GM18519 (cell line): ENCODE measurements at regions not wholly inside any gene's neighbourhood (a gene's known extent, or its start where the extent isn't known, plus 50 kb on each side); places are given as distances from the start of the nearest gene placed in this dataset.
A peak's percentile ranks its signal among the peaks of the same experiment; 100 is the strongest.

Experiments
- ATAC-seq: cut with Tn5 transposase; IDR thresholded peaks from one replicate; pipeline ENCODE4 v1.9.1; 2021; ENCODE audit warnings: mild to moderate bottlenecking, moderate library complexity; ENCODE audit not compliant: unreplicated experiment, low FRiP score

- no peak for ATAC-seq
Observed at GRCh38 chr4:180448306-180448705, 1794.9 kb upstream of the TENM3 start.

GRCh38 chr4:180449395-180449956, 1793.7 kb upstream of the TENM3 start:
- ATAC-seq, result peak; percentile 62

GRCh38 chr4:180455226-180455625, 1788.0 kb upstream of the TENM3 start:
- ATAC-seq, result no peak

- ATAC-seq, result no peak
Observed at GRCh38 chr4:180456928-180457327, 1786.3 kb upstream of the TENM3 start.

GRCh38 chr4:180462116-180462515, 1781.1 kb upstream of the TENM3 start:
- ATAC-seq, result no peak

- ATAC-seq, result no peak
Observed at GRCh38 chr4:180465364-180465763, 1777.8 kb upstream of the TENM3 start.

- ATAC-seq, result no peak
Observed at GRCh38 chr4:180483036-180483435, 1760.2 kb upstream of the TENM3 start.

- no peak for ATAC-seq
Observed at GRCh38 chr4:180485407-180485806, 1757.8 kb upstream of the TENM3 start.

- ATAC-seq, result no peak
Observed at GRCh38 chr4:180486342-180486741, 1756.9 kb upstream of the TENM3 start.

GRCh38 chr4:180489787-180490186, 1753.4 kb upstream of the TENM3 start:
- no peak for ATAC-seq

- no peak for ATAC-seq
Observed at GRCh38 chr4:180491210-180491609, 1752.0 kb upstream of the TENM3 start.

GRCh38 chr4:180493299-180493698, 1749.9 kb upstream of the TENM3 start:
- ATAC-seq, result no peak

- no peak for ATAC-seq
Observed at GRCh38 chr4:180500154-180500553, 1743.0 kb upstream of the TENM3 start.

- ATAC-seq, result no peak
Observed at GRCh38 chr4:180512801-180513475, 1730.3 kb upstream of the TENM3 start.

GRCh38 chr4:180518906-180519305, 1724.3 kb upstream of the TENM3 start:
- ATAC-seq, result no peak

- ATAC-seq, result no peak
Observed at GRCh38 chr4:180521181-180521580, 1722.0 kb upstream of the TENM3 start.

- ATAC-seq, result no peak
Observed at GRCh38 chr4:180525523-180526077, 1717.6 kb upstream of the TENM3 start.

- ATAC-seq, result no peak
Observed at GRCh38 chr4:180528003-180528402, 1715.2 kb upstream of the TENM3 start.

- no peak for ATAC-seq
Observed at GRCh38 chr4:180530787-180531186, 1712.4 kb upstream of the TENM3 start.

- ATAC-seq, result no peak
Observed at GRCh38 chr4:180532691-180533090, 1710.5 kb upstream of the TENM3 start.

GRCh38 chr4:180538384-180539057, 1704.7 kb upstream of the TENM3 start:
- ATAC-seq, result no peak

- ATAC-seq, result no peak
Observed at GRCh38 chr4:180539284-180539683, 1703.9 kb upstream of the TENM3 start.
